Psoas muscle (tissue), 7 donors: ENCODE measurements at regions not wholly inside any gene's neighbourhood (a gene's known extent, or its start where the extent isn't known, plus 50 kb on each side); places are given as distances from the start of the nearest gene placed in this dataset.

Experiments used
- ATAC-seq, 4 donors: fragments of 200-7000 bp; cut with Tn5 transposase; one replicate each; pipeline ENCODE4 v1.9.1; 2020; ENCODE audit warnings: moderate library complexity in 3 of 4, mild to moderate bottlenecking in 2 of 4
- DNase-seq, 2 donors: peaks; one replicate each; pipeline ENCODE4 v3.0.0-alpha.2; 2020
- H3K27ac ChIP-seq: fragments of 200-600 bp; one replicate; pipeline ENCODE4 v1.8.0; 2022
- H3K27me3 ChIP-seq, 3 donors: fragments of 200-600 bp in 1 of 3; one replicate each; pipeline versions ENCODE4 v1.6.1 to v1.8.0; 2013 to 2022; ENCODE audit warnings: low read length in 2 of 3, mild to moderate bottlenecking in 2 of 3, moderate library complexity in 1 of 3; ENCODE audit not compliant: insufficient read depth in 3 of 3
- H3K36me3 ChIP-seq, 2 donors: fragments of 200-600 bp in 1 of 2; one replicate each; pipeline versions ENCODE4 v1.6.1 to v1.8.0; 2013 to 2022; ENCODE audit warnings: low read depth in 1 of 2, mild to moderate bottlenecking in 1 of 2, moderate library complexity in 1 of 2; ENCODE audit not compliant: insufficient read depth in 1 of 2
- H3K4me1 ChIP-seq: fragments of 200-600 bp; one replicate; pipeline ENCODE4 v1.8.0; 2022
- H3K4me3 ChIP-seq: fragments of 200-600 bp; one replicate; pipeline ENCODE4 v1.8.0; 2022; ENCODE audit warnings: mild to moderate bottlenecking
- H3K9me3 ChIP-seq: fragments of 200-600 bp; one replicate; pipeline ENCODE4 v1.8.0; 2022
- WGBS, 3 donors: extraction: QIAGEN DNeasy Blood & Tissue Kit; methylation state at CpG; one replicate each; pipeline versions ENCODE4 v1.1.6 to v1.1.7; 2013; 5-methylcytosine and 5-hydroxymethylcytosine counted together
- intact Hi-C, 2 donors: fragments of 100-400 bp; cut with DNase I; formaldehyde crosslinking; loops; one replicate each; pipeline versions ENCODE4 v1.11.0 to v1.14.2; 2022
- TF ChIP-seq, protein P1 (sequence below): fragments of 200-600 bp; IDR thresholded peaks from one replicate; pipeline ENCODE4 v1.8.0; 2022; ENCODE audit warnings: antibody characterized with exemption
- donor health status: healthy with polysubstance abuse.
- donor health status: DM: no; HTN: no; CAD: no; lungs with moderate emphysema.
- donor health status: Bipolar disorder and iron deficiency.
- donor health status: healthy.
- donor health status: DM: yes; HTN: yes; CAD: no.
- donor health status: DM: no; HTN: no; CAD: no.
- donor health status: DM: yes; HTN: yes; CAD: no.

DNA sequence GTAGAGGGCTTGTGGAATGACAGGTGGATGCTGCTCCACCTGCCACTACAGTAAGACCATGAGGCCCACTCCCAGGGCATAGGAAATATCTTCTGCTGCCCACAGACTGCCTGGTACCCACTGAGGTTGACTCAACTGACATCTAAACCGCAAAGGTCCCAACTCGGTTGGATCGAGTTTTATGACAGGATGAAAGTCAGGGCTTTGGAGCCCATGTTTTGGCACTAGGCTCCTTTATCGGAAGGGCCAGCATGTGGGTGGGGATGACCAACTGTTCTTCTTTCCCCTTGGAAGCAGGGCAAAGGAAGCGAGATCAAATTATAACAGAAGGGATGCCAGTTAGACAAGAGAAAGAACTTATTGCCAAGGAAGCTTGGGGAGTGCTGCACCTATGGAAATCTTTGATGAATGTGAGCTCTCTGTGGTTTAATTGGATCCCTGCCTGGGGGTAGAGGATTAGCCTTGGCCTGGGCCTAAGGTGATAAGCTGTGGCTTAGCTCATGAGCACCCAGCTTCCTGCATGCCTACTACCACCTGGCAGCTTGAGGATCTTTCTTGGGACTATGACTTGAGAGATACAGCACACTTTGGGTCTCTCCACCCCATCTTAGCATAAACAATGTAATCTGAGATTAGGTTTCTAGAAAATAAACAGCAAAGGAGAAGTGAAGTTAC lies 121.8 kb downstream of the KCNA5 start:
- Histone ChIP-seq H3K27ac (no peak overlapping the region), H3K27me3 (no peaks in the 10 kb centered on the region), H3K36me3 (no peaks in the 10 kb centered on the region), H3K9me3 (no peaks in the 10 kb centered on the region), H3K4me3 (no peak overlapping the region), H3K4me1 (peaks cover 2% of the 10 kb centered on the region)
- no peak for DNase-seq
- no peak for ATAC-seq
- intact Hi-C loops = no loop called here
- WGBS, 3 donors = 56 to 85% (median 80%) methylated on average over 5 of the region's 5 CpGs
- TF ChIP-seq, protein P1, sequence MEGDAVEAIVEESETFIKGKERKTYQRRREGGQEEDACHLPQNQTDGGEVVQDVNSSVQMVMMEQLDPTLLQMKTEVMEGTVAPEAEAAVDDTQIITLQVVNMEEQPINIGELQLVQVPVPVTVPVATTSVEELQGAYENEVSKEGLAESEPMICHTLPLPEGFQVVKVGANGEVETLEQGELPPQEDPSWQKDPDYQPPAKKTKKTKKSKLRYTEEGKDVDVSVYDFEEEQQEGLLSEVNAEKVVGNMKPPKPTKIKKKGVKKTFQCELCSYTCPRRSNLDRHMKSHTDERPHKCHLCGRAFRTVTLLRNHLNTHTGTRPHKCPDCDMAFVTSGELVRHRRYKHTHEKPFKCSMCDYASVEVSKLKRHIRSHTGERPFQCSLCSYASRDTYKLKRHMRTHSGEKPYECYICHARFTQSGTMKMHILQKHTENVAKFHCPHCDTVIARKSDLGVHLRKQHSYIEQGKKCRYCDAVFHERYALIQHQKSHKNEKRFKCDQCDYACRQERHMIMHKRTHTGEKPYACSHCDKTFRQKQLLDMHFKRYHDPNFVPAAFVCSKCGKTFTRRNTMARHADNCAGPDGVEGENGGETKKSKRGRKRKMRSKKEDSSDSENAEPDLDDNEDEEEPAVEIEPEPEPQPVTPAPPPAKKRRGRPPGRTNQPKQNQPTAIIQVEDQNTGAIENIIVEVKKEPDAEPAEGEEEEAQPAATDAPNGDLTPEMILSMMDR = no peak

DNA sequence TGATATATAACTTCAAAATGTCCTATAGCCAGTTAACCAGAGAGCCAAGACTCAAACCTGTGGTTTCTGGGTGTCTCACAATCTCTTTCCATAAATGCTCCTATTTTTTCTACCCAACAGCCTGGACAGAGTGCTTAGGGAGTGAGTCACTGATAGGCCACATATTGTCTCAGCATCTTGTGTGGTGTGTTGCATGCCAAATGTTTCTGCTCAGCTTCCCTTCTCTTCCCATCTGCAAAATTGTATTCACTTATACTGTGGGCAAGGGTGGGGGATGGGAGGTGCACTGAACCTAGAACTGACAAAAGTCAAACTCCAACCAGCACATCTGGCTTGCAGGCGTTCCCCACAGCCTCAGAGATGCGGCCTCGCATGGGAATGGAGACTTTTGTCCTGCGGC lies 123.3 kb downstream of the KCNA5 start:
- Histone ChIP-seq H3K9me3 (no peaks in the 10 kb centered on the region), H3K27me3 (no peaks in the 10 kb centered on the region), H3K4me1 (peaks cover 17% of the 10 kb centered on the region), H3K36me3 (no peaks in the 10 kb centered on the region), H3K27ac (no peak overlapping the region), H3K4me3 (no peak overlapping the region)
- no peak for ATAC-seq
- no peak for DNase-seq
- TF ChIP-seq, protein P1 = no peak
- WGBS, 3 donors = 58 to 84% (median 73%) methylated on average over 4 of the region's 4 CpGs
- intact Hi-C loops = no loop called here

DNA sequence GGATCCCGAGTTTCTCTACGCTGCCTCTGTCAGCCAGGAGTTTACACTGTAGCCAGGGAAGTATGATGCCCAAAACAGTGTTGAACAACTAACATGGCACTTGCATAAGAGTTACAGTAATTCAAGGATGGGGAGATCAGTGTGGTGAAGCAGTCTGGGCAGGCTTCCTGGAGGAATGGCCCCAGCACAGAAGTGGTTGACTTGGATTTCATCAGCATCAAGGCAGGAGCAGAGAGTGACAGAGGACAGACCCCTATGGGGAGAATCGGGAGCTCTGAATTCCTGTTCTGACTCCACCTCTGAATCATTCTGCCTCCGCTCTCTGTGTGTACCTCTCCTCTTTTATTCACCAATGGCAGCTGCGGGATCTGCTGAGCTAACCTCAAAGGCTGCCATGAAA lies 124.5 kb downstream of the KCNA5 start:
- intact Hi-C loops = no loop called here
- Histone ChIP-seq H3K9me3 (no peaks in the 10 kb centered on the region), H3K4me3 (no peak overlapping the region), H3K36me3 (no peaks in the 10 kb centered on the region), H3K27me3 (no peaks in the 10 kb centered on the region), H3K4me1 (peaks cover 24% of the 10 kb centered on the region), H3K27ac (no peak overlapping the region)
- ATAC-seq (no peak), DNase-seq (no peak)
- 90 to 92% (median 90%) methylated on average over 5 of the region's 5 CpGs for WGBS, 3 donors
- TF ChIP-seq, protein P1 = no peak

DNA sequence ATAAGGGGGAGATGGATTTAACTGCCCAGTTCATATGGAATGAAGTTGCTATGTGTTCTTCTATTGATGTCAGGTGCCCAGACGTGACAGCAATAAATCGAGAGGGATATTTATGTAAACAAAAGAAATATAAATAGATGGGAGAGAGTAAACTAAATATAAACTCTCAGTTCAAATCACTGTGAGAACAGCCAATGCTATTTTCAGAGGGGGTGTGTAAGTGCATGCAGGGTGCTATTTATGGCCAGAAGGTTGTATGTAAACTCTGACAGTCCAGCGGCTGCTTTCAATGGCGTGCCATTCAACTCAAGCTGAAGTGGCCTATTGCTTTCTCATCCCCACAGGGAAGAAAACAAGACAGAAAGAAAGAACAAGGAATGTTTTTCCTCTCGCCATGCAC lies 127.2 kb downstream of the KCNA5 start:
- TF ChIP-seq, protein P1 = no peak
- Histone ChIP-seq H3K36me3 (no peaks in the 10 kb centered on the region), H3K4me1 (peaks cover 27% of the 10 kb centered on the region), H3K9me3 (no peaks in the 10 kb centered on the region), H3K27ac (peak overlapping the region; percentile 73), H3K4me3 (no peak overlapping the region), H3K27me3 (no peaks in the 10 kb centered on the region)
- intact Hi-C loops = no loop called here
- peak; percentile 81 to 98 (median 92) for ATAC-seq
- no peak for DNase-seq
- 24 to 30% (median 27%) methylated on average over 5 of the region's 5 CpGs for WGBS, 3 donors

DNA sequence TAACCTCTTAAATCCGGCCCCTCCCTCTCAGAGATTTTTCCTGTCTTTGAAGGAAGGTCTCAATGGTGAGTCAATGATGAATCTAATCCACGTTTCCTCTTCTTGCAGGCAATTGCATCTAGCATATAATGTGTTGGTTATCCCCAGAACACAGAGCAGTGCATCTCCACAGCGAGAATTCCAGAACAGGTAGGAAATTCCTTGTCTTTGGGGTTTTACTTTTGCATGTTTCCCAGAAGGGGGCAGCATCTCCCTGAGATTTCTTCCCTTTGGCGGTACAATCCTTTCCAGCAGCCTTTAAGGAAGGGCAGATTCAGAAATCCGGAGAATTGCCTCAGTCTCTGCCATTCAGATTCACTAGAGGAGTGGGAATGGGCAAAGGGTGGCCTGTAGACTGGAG lies 128.0 kb downstream of the KCNA5 start:
- DNase-seq (no peak), ATAC-seq (peak in 3 of 4 donors; percentile 34 to 62 (median 41))
- no peaks in the 10 kb centered on the region for H3K36me3 ChIP-seq
- H3K9me3 ChIP-seq = no peaks in the 10 kb centered on the region
- H3K27me3 ChIP-seq = no peaks in the 10 kb centered on the region
- WGBS, 3 donors = 28 to 38% (median 30%) methylated on average over 5 of the region's 5 CpGs
- H3K4me3 ChIP-seq = no peak overlapping the region
- TF ChIP-seq, protein P1 = peak; percentile 59
- intact Hi-C loops = loop anchor here in 1 of 2 donors (2.0 kb wide), 1 partner anchor 271 kb away; no protein-coding TSS in a partner anchor
- H3K27ac ChIP-seq = peak overlapping the region; percentile 73
- peaks cover 27% of the 10 kb centered on the region for H3K4me1 ChIP-seq
